Smooth muscle cell (in vitro differentiated cells): ENCODE measurements at regions not wholly inside any gene's neighbourhood (a gene's known extent, or its start where the extent isn't known, plus 50 kb on each side); places are given as distances from the start of the nearest gene placed in this dataset.

ENCODE experiments used
- DNase-seq: peaks from one replicate; lab custom pipeline; 2025; ENCODE audit not compliant: unreplicated experiment; lab: John Stamatoyannopoulos, UW
- H2AFZ ChIP-seq: fragments of 200-600 bp; sonication (generic); 2 replicates; pipeline ENCODE4 v1.6.0; 2016; ENCODE audit warnings: antibody characterized with exemption, low read depth, mild to moderate bottlenecking
- H3F3A ChIP-seq: fragments of 200-600 bp; sonication (generic); 2 replicates; pipeline ENCODE4 v1.6.0; 2017; ENCODE audit warnings: antibody characterized with exemption, low read depth
- H3K27ac ChIP-seq: fragments of 200-600 bp; sonication (generic); 2 replicates; pipeline ENCODE4 v1.5.1; 2016; ENCODE audit warnings: low read depth, mild to moderate bottlenecking
- H3K27me3 ChIP-seq: fragments of 200-600 bp; sonication (generic); 2 replicates; pipeline ENCODE4 v1.6.1; 2016; ENCODE audit warnings: low read depth, mild to moderate bottlenecking
- H3K36me3 ChIP-seq: fragments of 200-600 bp; sonication (generic); 2 replicates; pipeline ENCODE4 v1.5.1; 2016; ENCODE audit warnings: low read depth
- H3K4me1 ChIP-seq: fragments of 200-600 bp; sonication (generic); 2 replicates; pipeline ENCODE4 v1.5.1; 2016; ENCODE audit warnings: low read depth
- H3K4me2 ChIP-seq: fragments of 200-600 bp; sonication (generic); 2 replicates; pipeline ENCODE4 v1.6.0; 2016; ENCODE audit warnings: mild to moderate bottlenecking
- H3K4me3 ChIP-seq: fragments of 200-600 bp; sonication (generic); 2 replicates; pipeline ENCODE4 v1.5.1; 2016; ENCODE audit warnings: mild to moderate bottlenecking
- H3K79me2 ChIP-seq: fragments of 200-600 bp; sonication (generic); 2 replicates; pipeline ENCODE4 v1.6.0; 2016; ENCODE audit warnings: low read depth, mild to moderate bottlenecking
- H3K9ac ChIP-seq: fragments of 200-600 bp; sonication (generic); 2 replicates; pipeline ENCODE4 v1.6.0; 2016; ENCODE audit warnings: low read depth
- H3K9me3 ChIP-seq: fragments of 200-600 bp; sonication (generic); replicated peaks from 2 replicates; pipeline ENCODE4 v1.5.1; 2016; ENCODE audit warnings: low read depth
- H4K20me1 ChIP-seq: fragments of 200-600 bp; sonication (generic); 2 replicates; pipeline ENCODE4 v1.6.0; 2016; ENCODE audit warnings: low read depth
- WGBS: methylation state at CpG from one replicate; pipeline ENCODE4 v1.1.7; 2016; ENCODE audit warnings: low lambda C conversion rate; 5-methylcytosine and 5-hydroxymethylcytosine counted together
- TF ChIP-seq, protein P1 (sequence below): fragments of 200-600 bp; sonication (generic); IDR thresholded peaks from 2 replicates; pipeline ENCODE4 v1.5.1; 2017; ENCODE audit warnings: borderline replicate concordance, mild to moderate bottlenecking, antibody characterized with exemption; ENCODE audit not compliant: insufficient read depth, poor library complexity, severe bottlenecking

DNA sequence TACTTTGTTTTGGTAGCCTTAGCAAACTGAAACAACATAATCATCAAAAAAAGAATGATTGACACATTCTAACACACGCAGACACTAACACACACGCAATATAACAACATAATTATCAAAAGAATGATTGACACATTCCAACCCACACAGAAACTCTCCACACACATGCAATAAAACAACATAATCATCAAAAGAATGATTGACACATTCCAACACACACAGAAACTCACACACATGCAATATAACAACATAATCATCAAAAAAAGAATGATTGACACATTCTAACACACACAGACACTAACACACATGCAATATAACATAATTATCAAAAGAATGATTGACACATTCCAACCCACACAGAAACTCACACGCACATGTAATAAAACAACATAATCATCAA lies 172.4 kb downstream of the THBS2 start:
- TF ChIP-seq, protein P1, sequence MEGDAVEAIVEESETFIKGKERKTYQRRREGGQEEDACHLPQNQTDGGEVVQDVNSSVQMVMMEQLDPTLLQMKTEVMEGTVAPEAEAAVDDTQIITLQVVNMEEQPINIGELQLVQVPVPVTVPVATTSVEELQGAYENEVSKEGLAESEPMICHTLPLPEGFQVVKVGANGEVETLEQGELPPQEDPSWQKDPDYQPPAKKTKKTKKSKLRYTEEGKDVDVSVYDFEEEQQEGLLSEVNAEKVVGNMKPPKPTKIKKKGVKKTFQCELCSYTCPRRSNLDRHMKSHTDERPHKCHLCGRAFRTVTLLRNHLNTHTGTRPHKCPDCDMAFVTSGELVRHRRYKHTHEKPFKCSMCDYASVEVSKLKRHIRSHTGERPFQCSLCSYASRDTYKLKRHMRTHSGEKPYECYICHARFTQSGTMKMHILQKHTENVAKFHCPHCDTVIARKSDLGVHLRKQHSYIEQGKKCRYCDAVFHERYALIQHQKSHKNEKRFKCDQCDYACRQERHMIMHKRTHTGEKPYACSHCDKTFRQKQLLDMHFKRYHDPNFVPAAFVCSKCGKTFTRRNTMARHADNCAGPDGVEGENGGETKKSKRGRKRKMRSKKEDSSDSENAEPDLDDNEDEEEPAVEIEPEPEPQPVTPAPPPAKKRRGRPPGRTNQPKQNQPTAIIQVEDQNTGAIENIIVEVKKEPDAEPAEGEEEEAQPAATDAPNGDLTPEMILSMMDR = no peak
- H3K4me3 ChIP-seq = no peak overlapping the region
- no peaks in the 10 kb centered on the region for H3K79me2 ChIP-seq
- no peaks in the 10 kb centered on the region for H3K4me1 ChIP-seq
- H3K27ac ChIP-seq = no peak overlapping the region
- H3K27me3 ChIP-seq = no peaks in the 10 kb centered on the region
- H2AFZ ChIP-seq = no peak overlapping the region
- no peaks in the 10 kb centered on the region for H3F3A ChIP-seq
- no peaks in the 10 kb centered on the region for H4K20me1 ChIP-seq
- no peaks in the 10 kb centered on the region for H3K9me3 ChIP-seq
- no peak for DNase-seq
- H3K36me3 ChIP-seq = no peaks in the 10 kb centered on the region
- H3K9ac ChIP-seq = no peak overlapping the region
- WGBS = 96% methylated on average over 3 of the region's 3 CpGs
- H3K4me2 ChIP-seq = no peak overlapping the region

GRCh38 chr6:169079650-169080049 lies 174.0 kb downstream of the THBS2 start:
- H3K27me3 ChIP-seq = no peaks in the 10 kb centered on the region
- no peak for DNase-seq
- H3K36me3 ChIP-seq = no peaks in the 10 kb centered on the region
- no peaks in the 10 kb centered on the region for H3K9me3 ChIP-seq
- H3K27ac ChIP-seq = no peak overlapping the region
- WGBS = 74% methylated on average over 3 of the region's 3 CpGs
- no peak overlapping the region for H2AFZ ChIP-seq
- H3K4me1 ChIP-seq = no peaks in the 10 kb centered on the region
- H3F3A ChIP-seq = no peaks in the 10 kb centered on the region
- H4K20me1 ChIP-seq = no peaks in the 10 kb centered on the region
- TF ChIP-seq, protein P1 = no peak
- no peak overlapping the region for H3K9ac ChIP-seq
- H3K4me2 ChIP-seq = no peak overlapping the region
- no peaks in the 10 kb centered on the region for H3K79me2 ChIP-seq
- H3K4me3 ChIP-seq = no peak overlapping the region

DNA sequence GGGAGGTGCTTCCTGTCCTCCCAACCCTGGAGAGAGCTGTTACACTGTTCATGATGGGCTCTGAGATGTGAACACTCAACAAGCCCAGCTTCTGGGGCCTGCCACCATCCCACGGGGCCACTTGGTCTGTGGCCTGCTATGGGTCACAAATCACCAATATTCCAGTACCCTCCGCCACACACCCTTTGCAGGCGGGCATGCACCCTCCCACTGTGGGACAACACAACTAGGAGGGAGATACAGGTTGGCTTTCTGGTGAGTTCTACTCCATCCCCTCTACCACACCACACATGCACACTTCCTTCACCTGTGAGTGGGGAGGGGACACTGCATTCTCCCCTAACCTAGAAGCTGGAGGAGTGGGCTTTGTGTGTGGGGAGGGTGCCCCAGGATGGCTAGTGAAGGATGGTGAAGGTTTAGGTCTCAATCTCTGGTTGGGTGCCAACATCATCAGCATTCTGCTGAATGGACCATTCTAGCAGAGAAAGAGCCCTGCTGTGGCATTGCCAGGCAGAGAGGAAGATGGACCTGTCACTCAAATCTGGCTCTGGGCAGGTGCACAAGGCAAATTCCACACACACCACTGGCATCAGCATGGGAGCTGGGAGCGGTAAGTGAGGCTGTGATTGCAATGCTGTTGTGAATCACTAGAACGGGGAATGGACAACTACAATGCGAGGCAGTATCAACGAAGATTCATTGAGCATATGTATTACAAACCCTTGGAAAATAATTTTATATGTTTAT lies 175.1 kb downstream of the THBS2 start:
- WGBS = 94% methylated on average over 7 of the region's 7 CpGs
- H3K79me2 ChIP-seq = no peaks in the 10 kb centered on the region
- no peaks in the 10 kb centered on the region for H3K27me3 ChIP-seq
- H3K36me3 ChIP-seq = no peaks in the 10 kb centered on the region
- H3K9me3 ChIP-seq = no peaks in the 10 kb centered on the region
- H3F3A ChIP-seq = no peaks in the 10 kb centered on the region
- no peak overlapping the region for H3K4me2 ChIP-seq
- TF ChIP-seq, protein P1 = no peak
- H3K27ac ChIP-seq = no peak overlapping the region
- no peak overlapping the region for H3K9ac ChIP-seq
- no peak overlapping the region for H2AFZ ChIP-seq
- H3K4me3 ChIP-seq = no peak overlapping the region
- no peak for DNase-seq
- H3K4me1 ChIP-seq = no peaks in the 10 kb centered on the region
- H4K20me1 ChIP-seq = no peaks in the 10 kb centered on the region
